ENCODE measurements at regions not wholly inside any gene's neighbourhood (a gene's known extent, or its start where the extent isn't known, plus 50 kb on each side); places are given as distances from the start of the nearest gene placed in this dataset.

- H3K36me3 ChIP-seq (ENCODE audit: insufficient read depth, low read length): no peaks in the 10 kb centered on the region
- no peak overlapping the region for H3K9ac ChIP-seq (ENCODE audit: low read depth, low read length)
- no peaks in the 10 kb centered on the region for H3K9me3 ChIP-seq (ENCODE audit: control insufficient read depth, insufficient read depth, low read length)
- no peaks in the 10 kb centered on the region for H3K4me1 ChIP-seq (ENCODE audit: insufficient read depth, low read length)
Observed at GRCh38 chr15:96079041-96079440, 251.5 kb upstream of the NR2F2 start.

GRCh38 chr15:96079882-96080281 is 250.6 kb upstream of the NR2F2 start:
- Histone ChIP-seq H3K4me1 (ENCODE audit: insufficient read depth, low read length) (no peaks in the 10 kb centered on the region), H3K9ac (ENCODE audit: low read depth, low read length) (no peak overlapping the region), H3K9me3 (ENCODE audit: control insufficient read depth, insufficient read depth, low read length) (no peaks in the 10 kb centered on the region), H3K36me3 (ENCODE audit: insufficient read depth, low read length) (no peaks in the 10 kb centered on the region)

DNA sequence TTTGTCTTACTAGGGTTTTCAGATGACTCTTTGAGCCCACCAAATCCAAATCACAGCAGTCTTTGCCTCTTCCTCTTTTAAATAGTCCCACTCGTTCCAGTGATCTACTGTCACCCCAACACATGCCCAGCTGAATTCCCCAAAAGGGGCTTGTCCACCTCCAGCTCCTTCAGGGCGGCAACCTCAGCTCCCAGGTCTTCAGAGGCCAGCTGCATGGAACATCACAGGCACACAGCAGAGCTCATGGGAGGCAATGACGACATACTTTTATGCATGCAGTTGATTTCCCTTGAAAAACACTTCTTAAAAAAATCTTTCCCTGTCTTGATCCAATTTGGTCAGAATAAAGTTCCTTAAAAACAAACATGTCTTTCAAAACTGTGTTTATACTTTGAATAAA is 244.3 kb upstream of the NR2F2 start:
- no peaks in the 10 kb centered on the region for H3K9me3 ChIP-seq (ENCODE audit: control insufficient read depth, insufficient read depth, low read length)
- no peaks in the 10 kb centered on the region for H3K36me3 ChIP-seq (ENCODE audit: insufficient read depth, low read length)
- H3K9ac ChIP-seq (ENCODE audit: low read depth, low read length): no peak overlapping the region
- peaks cover 16% of the 10 kb centered on the region for H3K4me1 ChIP-seq (ENCODE audit: insufficient read depth, low read length)

GRCh38 chr15:96087180-96087884 is 243.2 kb upstream of the NR2F2 start:
- peaks cover 16% of the 10 kb centered on the region for H3K4me1 ChIP-seq (ENCODE audit: insufficient read depth, low read length)
- H3K9ac ChIP-seq (ENCODE audit: low read depth, low read length): no peak overlapping the region
- no peaks in the 10 kb centered on the region for H3K36me3 ChIP-seq (ENCODE audit: insufficient read depth, low read length)
- no peaks in the 10 kb centered on the region for H3K9me3 ChIP-seq (ENCODE audit: control insufficient read depth, insufficient read depth, low read length)

- no peak overlapping the region for H3K9ac ChIP-seq (ENCODE audit: low read depth, low read length)
- peaks cover 16% of the 10 kb centered on the region for H3K4me1 ChIP-seq (ENCODE audit: insufficient read depth, low read length)
- no peaks in the 10 kb centered on the region for H3K9me3 ChIP-seq (ENCODE audit: control insufficient read depth, insufficient read depth, low read length)
- no peaks in the 10 kb centered on the region for H3K36me3 ChIP-seq (ENCODE audit: insufficient read depth, low read length)
Observed at GRCh38 chr15:96088650-96089049, 241.8 kb upstream of the NR2F2 start.

DNA sequence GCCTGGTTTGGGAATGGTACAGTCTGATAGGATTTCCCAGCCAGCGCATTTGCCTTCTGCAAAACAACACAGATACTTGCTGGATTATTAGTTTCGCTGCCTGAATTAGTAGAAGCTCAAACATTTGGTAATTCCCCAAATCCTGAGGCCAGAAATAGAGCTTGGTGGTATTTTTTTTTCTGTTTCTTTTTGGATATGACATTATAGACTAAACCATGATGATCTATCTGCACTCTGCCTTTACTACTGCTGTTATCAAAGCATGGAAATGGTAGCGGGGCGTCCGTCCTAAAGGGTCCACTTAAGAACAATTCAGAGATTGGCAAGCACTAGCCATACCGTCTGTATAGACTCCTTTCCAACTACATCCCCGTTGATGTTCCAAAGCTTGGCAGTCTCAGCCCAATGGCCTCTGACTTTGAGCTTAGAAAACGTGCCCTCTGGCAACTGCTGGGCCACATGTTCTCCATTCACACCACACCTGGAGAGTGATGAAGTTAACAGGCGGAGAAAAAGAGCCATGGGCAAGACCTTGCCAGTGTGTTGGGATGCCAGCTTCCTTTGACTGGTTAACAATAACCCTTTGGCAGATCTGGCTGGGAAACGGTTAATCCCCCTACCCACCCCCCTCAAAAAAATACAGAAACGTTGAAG is 241.0 kb upstream of the NR2F2 start:
- Histone ChIP-seq H3K9ac (ENCODE audit: low read depth, low read length) (no peak overlapping the region), H3K9me3 (ENCODE audit: control insufficient read depth, insufficient read depth, low read length) (no peaks in the 10 kb centered on the region), H3K4me1 (ENCODE audit: insufficient read depth, low read length) (peaks cover 16% of the 10 kb centered on the region), H3K36me3 (ENCODE audit: insufficient read depth, low read length) (no peaks in the 10 kb centered on the region)

GRCh38 chr15:96092186-96092585 is 238.3 kb upstream of the NR2F2 start:
- H3K4me1 ChIP-seq (ENCODE audit: insufficient read depth, low read length): peaks cover 16% of the 10 kb centered on the region
- H3K36me3 ChIP-seq (ENCODE audit: insufficient read depth, low read length): no peaks in the 10 kb centered on the region
- H3K9me3 ChIP-seq (ENCODE audit: control insufficient read depth, insufficient read depth, low read length): no peaks in the 10 kb centered on the region
- H3K9ac ChIP-seq (ENCODE audit: low read depth, low read length): no peak overlapping the region

GRCh38 chr15:96093063-96093462 is 237.4 kb upstream of the NR2F2 start:
- no peaks in the 10 kb centered on the region for H3K36me3 ChIP-seq (ENCODE audit: insufficient read depth, low read length)
- no peaks in the 10 kb centered on the region for H3K9me3 ChIP-seq (ENCODE audit: control insufficient read depth, insufficient read depth, low read length)
- H3K4me1 ChIP-seq (ENCODE audit: insufficient read depth, low read length): peaks cover 9% of the 10 kb centered on the region
- no peak overlapping the region for H3K9ac ChIP-seq (ENCODE audit: low read depth, low read length)

DNA sequence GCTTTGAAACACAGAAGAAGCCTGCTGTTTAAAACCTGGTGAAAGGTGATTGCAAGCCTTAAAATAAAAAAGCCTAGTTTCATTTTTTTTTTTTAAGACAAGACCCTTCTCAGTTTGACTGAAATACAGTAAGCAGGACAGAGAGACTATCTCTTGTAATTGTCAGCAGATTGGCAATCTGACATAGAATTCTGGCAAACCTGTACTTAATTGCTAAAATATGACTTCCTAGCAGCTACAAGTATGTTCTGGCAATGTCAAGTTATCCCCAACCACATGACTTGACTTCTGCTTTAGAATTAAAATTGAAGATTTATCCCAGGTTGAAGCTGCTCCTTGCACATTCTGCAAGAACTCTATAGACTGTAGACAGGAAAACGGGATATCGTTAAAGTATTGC is 232.8 kb upstream of the NR2F2 start:
- Histone ChIP-seq H3K4me1 (ENCODE audit: insufficient read depth, low read length) (no peaks in the 10 kb centered on the region), H3K9me3 (ENCODE audit: control insufficient read depth, insufficient read depth, low read length) (no peaks in the 10 kb centered on the region), H3K9ac (ENCODE audit: low read depth, low read length) (no peak overlapping the region), H3K36me3 (ENCODE audit: insufficient read depth, low read length) (no peaks in the 10 kb centered on the region)

DNA sequence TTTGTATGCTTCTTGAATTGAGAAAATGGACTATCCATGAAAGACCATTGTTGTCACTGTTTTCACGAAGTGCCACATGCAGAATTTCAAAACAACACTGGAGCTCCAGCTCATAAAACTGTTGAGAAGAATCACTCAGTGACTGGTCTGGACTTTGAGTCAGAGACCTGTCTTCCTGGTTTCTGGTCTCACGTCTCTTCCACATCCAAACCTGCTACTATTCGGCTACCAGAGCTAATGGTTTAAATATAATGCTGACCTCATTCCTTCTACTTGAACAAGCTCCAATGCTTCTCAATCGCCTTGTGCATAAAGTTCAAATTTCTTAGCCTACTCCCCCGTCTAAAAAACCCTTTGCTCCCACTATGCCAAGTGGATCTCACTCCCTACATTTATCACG is 227.9 kb upstream of the NR2F2 start:
- Histone ChIP-seq H3K4me1 (ENCODE audit: insufficient read depth, low read length) (no peaks in the 10 kb centered on the region), H3K36me3 (ENCODE audit: insufficient read depth, low read length) (no peaks in the 10 kb centered on the region), H3K9ac (ENCODE audit: low read depth, low read length) (no peak overlapping the region), H3K9me3 (ENCODE audit: control insufficient read depth, insufficient read depth, low read length) (no peaks in the 10 kb centered on the region; the same call in 1 of the 2 replicates)

DNA sequence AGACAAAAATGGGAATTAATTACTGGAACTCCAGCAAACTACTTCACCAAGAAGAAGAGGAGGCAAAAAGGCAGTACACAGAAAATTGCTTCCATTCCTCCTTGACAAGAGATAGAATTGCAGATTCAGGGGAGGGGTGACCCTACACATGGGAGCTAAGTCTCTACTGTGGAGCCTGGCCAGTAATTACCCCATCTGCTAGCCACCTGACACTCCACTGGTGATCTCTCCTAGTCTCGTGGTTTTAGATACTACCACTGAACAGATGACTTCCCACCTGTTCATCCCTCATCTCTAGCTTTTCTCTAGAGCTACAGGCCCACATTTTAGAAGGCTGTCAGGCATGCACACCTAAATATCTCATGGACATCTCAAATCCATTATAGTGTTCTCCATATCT is 224.3 kb upstream of the NR2F2 start:
- H3K36me3 ChIP-seq (ENCODE audit: insufficient read depth, low read length): no peaks in the 10 kb centered on the region
- H3K4me1 ChIP-seq (ENCODE audit: insufficient read depth, low read length): no peaks in the 10 kb centered on the region
- H3K9ac ChIP-seq (ENCODE audit: low read depth, low read length): no peak overlapping the region
- no peaks in the 10 kb centered on the region; the same call in 1 of the 2 replicates for H3K9me3 ChIP-seq (ENCODE audit: control insufficient read depth, insufficient read depth, low read length)

DNA sequence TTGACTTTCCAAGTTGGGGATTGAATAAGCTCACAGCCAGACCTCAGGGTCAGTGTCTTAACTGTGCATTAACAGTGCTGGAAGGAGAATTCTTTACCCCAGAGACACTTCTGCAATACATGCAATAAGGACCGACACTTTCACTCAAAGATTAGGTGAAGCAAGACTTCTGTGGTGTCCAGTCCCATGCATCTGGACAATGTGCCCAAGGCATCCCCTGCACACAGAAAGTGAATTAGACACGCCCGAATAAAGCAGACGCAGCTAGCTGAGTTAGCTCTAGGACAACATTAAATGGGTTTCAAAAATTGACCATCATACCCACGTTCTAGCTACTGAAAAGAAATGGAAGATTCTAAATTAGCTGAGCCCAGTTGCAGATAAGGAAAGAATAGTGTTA is 223.9 kb upstream of the NR2F2 start:
- Histone ChIP-seq H3K9me3 (ENCODE audit: control insufficient read depth, insufficient read depth, low read length) (no peaks in the 10 kb centered on the region; the same call in 1 of the 2 replicates), H3K36me3 (ENCODE audit: insufficient read depth, low read length) (no peaks in the 10 kb centered on the region), H3K9ac (ENCODE audit: low read depth, low read length) (no peak overlapping the region), H3K4me1 (ENCODE audit: insufficient read depth, low read length) (no peaks in the 10 kb centered on the region)

- Histone ChIP-seq H3K9me3 (ENCODE audit: control insufficient read depth, insufficient read depth, low read length) (no peaks in the 10 kb centered on the region; the same call in 1 of the 2 replicates), H3K9ac (ENCODE audit: low read depth, low read length) (no peak overlapping the region), H3K36me3 (ENCODE audit: insufficient read depth, low read length) (no peaks in the 10 kb centered on the region), H3K4me1 (ENCODE audit: insufficient read depth, low read length) (no peaks in the 10 kb centered on the region)
Observed at GRCh38 chr15:96107916-96108315, 222.6 kb upstream of the NR2F2 start.

DNA sequence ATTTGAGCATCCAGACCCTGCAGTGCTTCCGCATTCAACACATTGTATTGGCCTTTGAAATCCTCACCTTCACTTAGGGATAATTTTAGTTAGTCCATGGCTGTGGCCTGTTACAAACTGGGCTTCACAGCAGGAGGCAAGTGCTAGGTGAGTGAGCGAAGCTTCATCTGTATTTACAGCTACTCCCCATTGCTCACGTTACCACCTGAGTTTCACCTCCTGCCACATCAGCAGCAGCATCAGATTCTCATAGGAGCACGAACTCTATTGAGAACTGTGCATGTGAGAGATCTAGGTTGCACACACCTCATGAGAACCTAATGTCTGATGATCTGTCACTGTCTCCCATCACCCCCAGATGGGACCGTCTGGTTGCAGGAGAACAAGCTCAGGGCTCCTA is 222.1 kb upstream of the NR2F2 start:
- no peak overlapping the region for H3K9ac ChIP-seq (ENCODE audit: low read depth, low read length)
- no peaks in the 10 kb centered on the region for H3K4me1 ChIP-seq (ENCODE audit: insufficient read depth, low read length)
- H3K36me3 ChIP-seq (ENCODE audit: insufficient read depth, low read length): no peaks in the 10 kb centered on the region
- H3K9me3 ChIP-seq (ENCODE audit: control insufficient read depth, insufficient read depth, low read length): no peaks in the 10 kb centered on the region; the same call in 1 of the 2 replicates

DNA sequence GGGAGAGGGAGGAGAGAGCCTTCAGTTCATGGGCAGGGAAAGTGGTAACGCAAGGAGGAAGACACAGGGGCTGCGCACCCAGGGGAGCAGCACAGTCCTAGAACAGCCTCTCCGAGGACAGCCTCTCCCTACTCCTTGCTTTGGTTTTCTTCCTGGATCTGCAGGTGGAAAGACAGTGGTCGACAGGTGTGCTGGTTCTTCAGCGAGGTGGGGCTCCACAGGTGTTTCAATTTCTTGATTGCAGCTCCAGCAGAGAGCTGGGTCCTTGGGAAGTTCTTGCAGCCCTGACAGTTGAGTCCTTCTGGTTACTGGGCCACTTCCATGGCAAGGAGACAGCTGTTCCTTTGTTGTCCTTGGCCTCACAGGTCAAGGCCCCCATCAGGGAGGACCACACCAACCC is 220.7 kb upstream of the NR2F2 start:
- Histone ChIP-seq H3K4me1 (ENCODE audit: insufficient read depth, low read length) (no peaks in the 10 kb centered on the region), H3K9me3 (ENCODE audit: control insufficient read depth, insufficient read depth, low read length) (no peaks in the 10 kb centered on the region; the same call in 1 of the 2 replicates), H3K36me3 (ENCODE audit: insufficient read depth, low read length) (no peaks in the 10 kb centered on the region), H3K9ac (ENCODE audit: low read depth, low read length) (no peak overlapping the region)
